Lung (tissue), 11 donors: ENCODE measurements at regions not wholly inside any gene's neighbourhood (a gene's known extent, or its start where the extent isn't known, plus 50 kb on each side); places are given as distances from the start of the nearest gene placed in this dataset.
A peak's percentile ranks its signal among the peaks of the same experiment; 100 is the strongest.

ENCODE experiments used
- ATAC-seq: fragments of 200-7000 bp; cut with Tn5 transposase; one replicate; pipeline ENCODE4 v1.9.1; 2020; ENCODE audit warnings: moderate number of reproducible peaks; ENCODE audit not compliant: insufficient read depth, low FRiP score
- DNase-seq, 3 donors: peaks; one replicate each; pipeline ENCODE4 v3.0.0-alpha.2; 2013 to 2017
- H3K27ac ChIP-seq, 2 donors: one replicate each; pipeline ENCODE4 v1.5.1; 2013; ENCODE audit warnings: mild to moderate bottlenecking in 2 of 2, moderate library complexity in 2 of 2, control low read depth in 1 of 2, inconsistent platforms in 1 of 2, low read depth in 1 of 2, low read length in 1 of 2
- H3K27me3 ChIP-seq, 3 donors: one replicate each; pipeline ENCODE4 v1.5.1; 2013; ENCODE audit warnings: low read length in 2 of 3; ENCODE audit not compliant: control insufficient read depth in 3 of 3, insufficient read depth in 3 of 3
- H3K36me3 ChIP-seq, 4 donors: one replicate each; pipeline ENCODE4 v1.5.1; 2013; ENCODE audit warnings: low read length in 4 of 4, mild to moderate bottlenecking in 1 of 4, moderate library complexity in 1 of 4; ENCODE audit not compliant: control insufficient read depth in 4 of 4, insufficient read depth in 4 of 4
- H3K4me1 ChIP-seq, 5 donors: one replicate each; pipeline ENCODE4 v1.5.1; 2013; ENCODE audit warnings: low read length in 5 of 5, mild to moderate bottlenecking in 2 of 5, moderate library complexity in 1 of 5; ENCODE audit not compliant: control insufficient read depth in 5 of 5, insufficient read depth in 5 of 5
- H3K4me3 ChIP-seq: one replicate; pipeline ENCODE4 v1.5.1; 2013; ENCODE audit warnings: mild to moderate bottlenecking, control low read depth, moderate library complexity
- H3K9ac ChIP-seq, 2 donors: one replicate each; pipeline ENCODE4 v1.5.1; 2013; ENCODE audit warnings: low read length in 2 of 2, control low read depth in 1 of 2; ENCODE audit not compliant: insufficient read depth in 1 of 2
- H3K9me3 ChIP-seq, 4 donors: one replicate each; pipeline ENCODE4 v1.5.1; 2013; ENCODE audit warnings: low read length in 3 of 4, mild to moderate bottlenecking in 1 of 4, moderate library complexity in 1 of 4; ENCODE audit not compliant: control insufficient read depth in 4 of 4, insufficient read depth in 3 of 4
- WGBS, 2 donors: extraction: QIAGEN DNeasy Blood & Tissue Kit; methylation state at CpG; one replicate each; pipeline ENCODE4 v1.1.7; 2013; 5-methylcytosine and 5-hydroxymethylcytosine counted together
- TF ChIP-seq, protein P1 (sequence below): IDR thresholded peaks from 2 replicates; pipeline ENCODE4 v1.5.1; 2012; ENCODE audit warnings: mild to moderate bottlenecking; ENCODE audit errors: control extremely low read depth, extremely low read depth
- donor health status: control.
- donor health status: control.
- donor health status: Bipolar disorder and iron deficiency.
- donor health status: healthy.
- donor health status: DM: yes; HTN: yes; CAD: no.

DNA sequence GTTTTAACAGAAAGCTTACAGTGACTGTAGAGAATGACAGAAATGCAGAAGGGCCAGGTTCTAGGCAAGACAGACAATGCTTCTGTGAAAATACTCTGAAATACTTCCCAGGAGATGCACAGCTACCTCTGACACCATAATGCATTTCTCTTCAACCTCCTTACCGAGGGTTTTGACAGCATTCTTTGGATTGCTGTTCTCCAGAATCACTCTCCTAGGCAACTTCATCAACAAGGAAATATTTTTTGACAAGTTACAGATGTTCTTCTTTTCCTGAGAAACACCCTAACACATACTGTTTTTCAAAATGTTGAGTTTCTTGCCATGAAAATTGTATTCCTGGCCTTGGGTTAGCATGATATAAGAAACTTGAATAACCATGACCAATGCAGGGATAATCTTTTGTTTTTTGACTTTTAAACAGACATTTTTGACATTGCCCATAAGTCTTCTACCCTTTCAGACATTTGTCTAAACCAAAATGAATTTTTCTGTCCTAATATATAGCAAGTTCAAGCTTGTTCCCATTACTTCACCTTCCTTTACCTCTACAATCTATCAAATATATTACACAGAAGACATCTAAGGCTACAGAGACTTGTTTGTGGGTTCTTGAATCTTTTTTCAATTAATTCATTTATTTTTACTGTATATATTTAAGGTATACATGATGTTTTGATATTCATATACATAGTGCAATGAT lies 108.1 kb downstream of the CCDC34 start:
- Histone ChIP-seq H3K27ac (no peak overlapping the region), H3K27me3 (no peaks in the 10 kb centered on the region), H3K4me3 (no peak overlapping the region), H3K9ac (no peak overlapping the region), H3K36me3 (no peaks in the 10 kb centered on the region), H3K9me3 (peaks cover 0 to 3% (median under 1%) of the 10 kb centered on the region in 4 donors), H3K4me1 (no peaks in the 10 kb centered on the region)
- DNase-seq (peak in 2 of 3 donors; percentile 18 to 27), ATAC-seq (no peak)
- TF ChIP-seq, protein P1, sequence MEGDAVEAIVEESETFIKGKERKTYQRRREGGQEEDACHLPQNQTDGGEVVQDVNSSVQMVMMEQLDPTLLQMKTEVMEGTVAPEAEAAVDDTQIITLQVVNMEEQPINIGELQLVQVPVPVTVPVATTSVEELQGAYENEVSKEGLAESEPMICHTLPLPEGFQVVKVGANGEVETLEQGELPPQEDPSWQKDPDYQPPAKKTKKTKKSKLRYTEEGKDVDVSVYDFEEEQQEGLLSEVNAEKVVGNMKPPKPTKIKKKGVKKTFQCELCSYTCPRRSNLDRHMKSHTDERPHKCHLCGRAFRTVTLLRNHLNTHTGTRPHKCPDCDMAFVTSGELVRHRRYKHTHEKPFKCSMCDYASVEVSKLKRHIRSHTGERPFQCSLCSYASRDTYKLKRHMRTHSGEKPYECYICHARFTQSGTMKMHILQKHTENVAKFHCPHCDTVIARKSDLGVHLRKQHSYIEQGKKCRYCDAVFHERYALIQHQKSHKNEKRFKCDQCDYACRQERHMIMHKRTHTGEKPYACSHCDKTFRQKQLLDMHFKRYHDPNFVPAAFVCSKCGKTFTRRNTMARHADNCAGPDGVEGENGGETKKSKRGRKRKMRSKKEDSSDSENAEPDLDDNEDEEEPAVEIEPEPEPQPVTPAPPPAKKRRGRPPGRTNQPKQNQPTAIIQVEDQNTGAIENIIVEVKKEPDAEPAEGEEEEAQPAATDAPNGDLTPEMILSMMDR = no peak
- WGBS, 2 donors = 39 to 61% methylated on average over 1 of the region's 1 CpG

DNA sequence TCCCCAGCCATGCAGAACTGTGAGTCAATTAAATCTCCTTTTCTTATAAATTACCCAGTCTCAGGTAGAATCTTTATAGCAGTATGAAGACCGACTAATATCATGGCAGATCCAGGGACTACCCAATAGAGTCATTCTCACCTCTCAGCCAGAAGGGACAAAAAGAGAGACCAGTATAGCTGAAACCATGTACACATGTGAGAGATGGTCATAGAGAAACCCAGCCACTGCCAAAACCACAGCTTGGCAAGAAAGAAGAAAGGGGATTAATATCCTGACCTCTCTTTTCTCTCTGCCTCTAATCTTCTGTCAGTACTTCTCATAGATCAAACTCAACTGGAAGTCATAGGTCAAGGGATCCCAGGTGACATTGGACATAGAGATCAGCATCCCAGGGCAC lies 109.8 kb downstream of the CCDC34 start:
- DNase-seq (no peak), ATAC-seq (no peak)
- Histone ChIP-seq H3K36me3 (no peaks in the 10 kb centered on the region), H3K9ac (no peak overlapping the region), H3K4me1 (peaks cover 0 to 9% (median 0%) of the 10 kb centered on the region in 5 donors), H3K27me3 (no peaks in the 10 kb centered on the region), H3K4me3 (no peak overlapping the region), H3K27ac (no peak overlapping the region), H3K9me3 (peaks cover 0 to 3% (median under 1%) of the 10 kb centered on the region in 4 donors)
- WGBS, 2 donors = 90 to 92% methylated on average over 1 of the region's 1 CpG
- TF ChIP-seq, protein P1 = no peak

DNA sequence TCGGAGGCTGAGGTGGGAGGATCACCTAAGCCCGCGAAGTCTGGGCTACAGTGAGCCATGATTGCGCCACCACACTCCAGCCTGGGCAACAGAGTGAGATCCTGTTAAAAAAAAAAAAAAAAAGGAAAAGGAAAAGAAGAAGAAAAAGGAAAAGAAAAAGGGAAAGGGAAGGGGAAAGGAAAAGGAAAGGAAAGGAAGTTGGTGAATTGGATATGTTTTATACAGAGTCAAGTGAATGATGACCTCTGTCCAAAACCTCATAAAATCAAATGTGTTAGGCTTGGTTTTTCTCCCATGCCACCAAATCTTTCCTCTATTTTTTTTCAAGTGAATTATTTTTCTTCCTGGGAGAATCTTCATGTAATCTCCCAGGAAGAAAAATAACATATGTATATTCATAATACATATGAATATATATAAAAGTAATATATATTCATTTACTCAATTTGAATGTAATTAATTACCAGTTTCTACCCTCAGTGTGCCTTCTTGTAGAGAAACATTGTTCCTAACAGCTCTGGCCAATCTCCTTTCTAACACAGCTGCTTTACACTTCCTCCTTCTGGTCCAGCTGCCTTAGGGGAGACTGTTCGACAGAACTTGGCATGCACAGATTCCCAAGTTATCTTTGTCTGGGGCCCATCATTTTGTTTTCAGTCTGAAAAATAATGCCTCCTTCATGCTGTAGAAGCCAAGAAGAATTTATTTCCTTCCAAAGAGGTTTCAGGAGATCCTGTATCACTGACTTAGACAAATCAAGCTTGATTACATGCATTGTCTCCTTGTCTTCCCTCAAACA lies 111.9 kb downstream of the CCDC34 start:
- Histone ChIP-seq H3K4me3 (no peak overlapping the region), H3K27me3 (no peaks in the 10 kb centered on the region), H3K36me3 (no peaks in the 10 kb centered on the region), H3K9ac (no peak overlapping the region), H3K27ac (no peak overlapping the region), H3K4me1 (peaks cover 0 to 21% (median 3%) of the 10 kb centered on the region in 5 donors), H3K9me3 (peaks cover 0 to 3% (median 0%) of the 10 kb centered on the region in 4 donors)
- WGBS, 2 donors = 85% methylated on average over 5 of the region's 5 CpGs
- ATAC-seq (no peak), DNase-seq (peak in 2 of 3 donors; percentile 26 to 57)
- TF ChIP-seq, protein P1 = no peak
